Left ventricle myocardium inferior (tissue), 1 donor: ENCODE measurements at regions not wholly inside any gene's neighbourhood (a gene's known extent, or its start where the extent isn't known, plus 50 kb on each side); places are given as distances from the start of the nearest gene placed in this dataset.

ENCODE experiments used
- DNase-seq: peaks from one replicate; pipeline ENCODE4 v3.0.0-alpha.2; 2020
- H3K27ac ChIP-seq: fragments of 200-600 bp; replicated peaks from 2 replicates; pipeline ENCODE4 v1.8.0; 2021
- H3K27me3 ChIP-seq: fragments of 200-600 bp; 2 replicates; pipeline ENCODE4 v1.8.0; 2021; ENCODE audit warnings: low read depth
- H3K36me3 ChIP-seq: fragments of 200-600 bp; 2 replicates; pipeline ENCODE4 v1.8.0; 2021
- H3K4me1 ChIP-seq: fragments of 200-600 bp; 2 replicates; pipeline ENCODE4 v1.8.0; 2021
- H3K4me3 ChIP-seq: fragments of 200-600 bp; 2 replicates; pipeline ENCODE4 v1.8.0; 2021; ENCODE audit warnings: mild to moderate bottlenecking, moderate library complexity
- H3K9me3 ChIP-seq: fragments of 200-600 bp; replicated peaks from 2 replicates; pipeline ENCODE4 v1.8.0; 2021
- intact Hi-C: fragments of 100-400 bp; cut with micrococcal nuclease; formaldehyde crosslinking; loops from one replicate; pipeline ENCODE4 v1.11.0; 2022
- TF ChIP-seq, protein P1 (sequence below): fragments of 200-600 bp; IDR thresholded peaks from 2 replicates; pipeline ENCODE4 v1.8.0; 2021; ENCODE audit warnings: antibody characterized with exemption, mild to moderate bottlenecking, borderline replicate concordance
- donor health status: DM: no; HTN: yes; CAD: no; lungs with severe emphysema.

DNA sequence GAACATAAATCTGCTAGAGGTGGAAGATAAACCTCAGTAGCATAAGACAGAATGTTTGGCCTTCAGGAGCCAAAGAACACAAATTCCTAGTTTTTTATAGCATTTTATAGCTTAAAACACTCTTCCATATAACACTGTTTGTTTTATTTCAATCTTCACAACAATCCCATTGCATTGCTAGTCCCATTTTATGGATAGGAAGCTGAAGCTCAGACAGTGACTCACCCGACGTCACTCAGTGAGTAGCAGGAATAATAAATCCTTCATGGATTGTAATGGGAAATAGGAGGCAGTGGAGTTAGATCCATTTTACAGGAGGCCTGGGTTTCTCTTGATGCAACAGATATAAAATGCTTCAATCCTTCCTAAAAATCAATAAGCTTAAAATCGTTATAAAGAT lies 217.5 kb downstream of the RAB28 start:
- TF ChIP-seq, protein P1, sequence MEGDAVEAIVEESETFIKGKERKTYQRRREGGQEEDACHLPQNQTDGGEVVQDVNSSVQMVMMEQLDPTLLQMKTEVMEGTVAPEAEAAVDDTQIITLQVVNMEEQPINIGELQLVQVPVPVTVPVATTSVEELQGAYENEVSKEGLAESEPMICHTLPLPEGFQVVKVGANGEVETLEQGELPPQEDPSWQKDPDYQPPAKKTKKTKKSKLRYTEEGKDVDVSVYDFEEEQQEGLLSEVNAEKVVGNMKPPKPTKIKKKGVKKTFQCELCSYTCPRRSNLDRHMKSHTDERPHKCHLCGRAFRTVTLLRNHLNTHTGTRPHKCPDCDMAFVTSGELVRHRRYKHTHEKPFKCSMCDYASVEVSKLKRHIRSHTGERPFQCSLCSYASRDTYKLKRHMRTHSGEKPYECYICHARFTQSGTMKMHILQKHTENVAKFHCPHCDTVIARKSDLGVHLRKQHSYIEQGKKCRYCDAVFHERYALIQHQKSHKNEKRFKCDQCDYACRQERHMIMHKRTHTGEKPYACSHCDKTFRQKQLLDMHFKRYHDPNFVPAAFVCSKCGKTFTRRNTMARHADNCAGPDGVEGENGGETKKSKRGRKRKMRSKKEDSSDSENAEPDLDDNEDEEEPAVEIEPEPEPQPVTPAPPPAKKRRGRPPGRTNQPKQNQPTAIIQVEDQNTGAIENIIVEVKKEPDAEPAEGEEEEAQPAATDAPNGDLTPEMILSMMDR: no peak
- intact Hi-C loops: no loop called here

DNA sequence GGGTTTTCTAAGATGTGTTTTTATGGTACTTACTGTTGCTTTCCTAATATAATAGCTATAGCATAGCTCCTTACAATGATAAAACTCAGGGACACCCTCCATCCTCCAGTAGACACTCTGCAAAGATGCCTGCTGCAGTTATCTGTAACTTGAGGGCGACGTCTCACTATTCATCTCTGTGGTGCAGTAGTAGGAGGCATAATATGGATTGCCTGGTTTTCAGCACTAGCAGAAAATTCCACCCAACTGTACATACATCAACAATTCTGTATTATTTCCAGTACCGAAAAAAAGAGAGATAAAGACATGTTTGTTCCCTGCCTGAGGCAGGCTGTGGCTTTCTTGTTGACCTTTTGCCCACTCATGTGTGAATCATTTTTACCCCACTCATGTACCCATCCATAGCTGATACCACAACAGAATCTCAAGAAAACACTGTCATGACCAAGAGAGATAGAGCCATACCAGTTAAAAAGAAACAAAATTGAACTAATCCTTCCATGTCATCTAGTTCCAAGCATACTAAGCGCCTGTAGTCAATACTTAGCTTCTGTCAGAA lies 220.1 kb downstream of the RAB28 start:
- Histone ChIP-seq H3K27ac (no peak overlapping the region), H3K27me3 (no peaks in the 10 kb centered on the region), H3K4me1 (no peaks in the 10 kb centered on the region), H3K36me3 (no peaks in the 10 kb centered on the region), H3K9me3 (no peaks in the 10 kb centered on the region), H3K4me3 (no peak overlapping the region)
- TF ChIP-seq, protein P1: no peak
- no peak for DNase-seq
- intact Hi-C loops: no loop called here

More for the DNA sequence above, 217.5 kb downstream of the RAB28 start:
- Histone ChIP-seq H3K4me1 (no peaks in the 10 kb centered on the region), H3K27me3 (no peaks in the 10 kb centered on the region), H3K9me3 (peaks cover 12% of the 10 kb centered on the region), H3K36me3 (peaks cover under 1% of the 10 kb centered on the region), H3K4me3 (no peak overlapping the region), H3K27ac (no peak overlapping the region)
- DNase-seq: no peak

DNA sequence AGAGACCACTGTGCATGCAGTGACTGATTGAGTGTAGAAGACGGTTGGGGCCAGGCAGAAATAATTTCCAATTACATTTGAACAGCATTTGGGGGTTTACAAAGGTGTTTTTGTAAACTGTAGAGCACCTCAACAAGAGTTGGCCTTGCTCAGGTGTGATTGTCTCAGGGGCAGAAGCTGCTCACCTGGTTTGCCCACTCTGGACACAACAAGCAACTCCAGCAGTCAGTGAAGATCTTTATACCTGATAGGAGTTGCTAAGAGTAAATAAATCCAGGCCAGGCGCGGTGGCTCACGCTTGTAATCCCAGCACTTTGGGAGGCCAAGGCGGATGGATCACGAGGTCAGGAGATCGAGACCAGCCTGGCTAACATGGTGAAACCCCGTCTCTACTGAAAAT lies 221.3 kb downstream of the RAB28 start:
- no peaks in the 10 kb centered on the region for H3K27me3 ChIP-seq
- H3K27ac ChIP-seq: no peak overlapping the region
- no peaks in the 10 kb centered on the region for H3K36me3 ChIP-seq
- TF ChIP-seq, protein P1: no peak
- H3K4me1 ChIP-seq: no peaks in the 10 kb centered on the region
- H3K4me3 ChIP-seq: no peak overlapping the region
- no peak for DNase-seq
- intact Hi-C loops: no loop called here
- no peaks in the 10 kb centered on the region for H3K9me3 ChIP-seq

DNA sequence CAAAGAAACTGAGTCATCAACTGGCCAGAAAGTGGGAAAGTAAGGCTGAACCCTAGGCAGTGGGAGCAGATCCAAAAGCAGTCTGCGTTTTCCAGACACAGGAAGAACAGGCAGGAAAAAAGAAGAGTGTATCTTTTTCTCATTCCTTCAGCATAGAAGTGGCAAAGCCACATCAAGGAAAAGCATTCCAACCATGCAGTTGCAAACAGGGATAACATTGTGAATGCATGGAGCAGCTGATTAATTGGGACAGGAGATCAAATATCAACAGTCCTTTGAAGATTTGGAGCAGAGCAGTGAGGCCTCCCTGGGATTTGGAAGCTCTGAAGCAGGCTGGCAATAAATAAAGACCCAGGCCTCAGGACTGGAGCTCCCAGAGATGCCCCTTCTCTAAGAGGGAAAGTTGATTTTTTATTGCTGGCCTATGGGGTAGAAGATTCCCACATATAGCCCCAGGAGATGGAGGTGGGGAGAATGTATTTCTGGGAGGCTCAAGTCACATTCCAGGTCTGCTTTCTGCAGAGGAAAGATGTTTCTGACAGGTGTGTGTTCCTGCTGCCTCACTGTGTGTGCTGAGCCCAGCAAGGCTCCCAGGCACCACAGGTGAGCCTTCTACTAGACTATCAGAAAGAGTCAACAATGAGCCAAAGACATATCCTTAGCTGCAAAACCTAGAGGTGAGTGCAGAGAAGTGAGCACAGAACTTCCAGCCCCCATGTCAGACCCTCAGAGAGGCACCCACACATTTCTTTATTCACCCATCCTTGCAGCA lies 222.5 kb downstream of the RAB28 start:
- H3K4me1 ChIP-seq: no peaks in the 10 kb centered on the region
- H3K9me3 ChIP-seq: no peaks in the 10 kb centered on the region

DNA sequence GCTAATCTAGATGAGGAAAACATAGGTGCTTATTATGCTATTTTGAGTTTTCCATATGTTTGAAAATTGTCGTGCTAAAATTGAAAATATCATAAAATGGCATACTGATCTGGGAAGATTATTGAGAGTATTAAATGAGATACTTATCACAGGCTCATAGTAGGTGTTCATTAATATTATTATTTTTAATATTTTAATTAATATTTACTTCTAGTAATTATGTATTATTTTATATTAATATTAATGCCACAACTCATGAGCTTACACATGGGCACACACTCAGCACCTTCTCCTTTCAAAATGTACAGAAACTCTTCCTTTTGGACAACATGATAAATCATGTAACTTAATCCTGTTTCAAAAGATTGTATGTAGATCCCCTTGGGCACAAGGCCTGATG lies 223.6 kb downstream of the RAB28 start:
- Histone ChIP-seq H3K27me3 (no peaks in the 10 kb centered on the region), H3K9me3 (no peaks in the 10 kb centered on the region), H3K4me1 (no peaks in the 10 kb centered on the region), H3K4me3 (no peak overlapping the region), H3K27ac (no peak overlapping the region), H3K36me3 (no peaks in the 10 kb centered on the region)
- no peak for DNase-seq
- intact Hi-C loops: no loop called here
- TF ChIP-seq, protein P1: no peak

More for the DNA sequence above, 222.5 kb downstream of the RAB28 start:
- Histone ChIP-seq H3K27ac (no peak overlapping the region), H3K36me3 (no peaks in the 10 kb centered on the region), H3K27me3 (no peaks in the 10 kb centered on the region), H3K4me3 (no peak overlapping the region)
- DNase-seq: no peak
- TF ChIP-seq, protein P1: no peak
- intact Hi-C loops: no loop called here
